HG03025 (cell line): ENCODE measurements at regions not wholly inside any gene's neighbourhood (a gene's known extent, or its start where the extent isn't known, plus 50 kb on each side); places are given as distances from the start of the nearest gene placed in this dataset.

Experiments
- ATAC-seq: cut with Tn5 transposase; IDR thresholded peaks from one replicate; pipeline ENCODE4 v1.9.1; 2021; ENCODE audit warnings: mild to moderate bottlenecking, moderate library complexity; ENCODE audit not compliant: unreplicated experiment, low FRiP score

GRCh38 chr4:37051866-37052265 lies 192.7 kb upstream of the NWD2 start:
- no peak for ATAC-seq

GRCh38 chr4:37054531-37055077 lies 189.9 kb upstream of the NWD2 start:
- no peak for ATAC-seq

GRCh38 chr4:37058826-37059225 lies 185.7 kb upstream of the NWD2 start:
- ATAC-seq = no peak

- no peak for ATAC-seq
These were observed 178.4 kb upstream of the NWD2 start for GRCh38 chr4:37066159-37066558.

- no peak for ATAC-seq
These were observed 176.0 kb upstream of the NWD2 start for GRCh38 chr4:37068580-37068979.

- no peak for ATAC-seq
These were observed 174.5 kb upstream of the NWD2 start for GRCh38 chr4:37070041-37070440.

GRCh38 chr4:37071576-37071975 lies 173.0 kb upstream of the NWD2 start:
- ATAC-seq = no peak

- ATAC-seq = no peak
These were observed 171.2 kb upstream of the NWD2 start for GRCh38 chr4:37073226-37073840.

- ATAC-seq = no peak
These were observed 161.6 kb upstream of the NWD2 start for GRCh38 chr4:37082912-37083311.

- no peak for ATAC-seq
These were observed 148.6 kb upstream of the NWD2 start for GRCh38 chr4:37095925-37096324.

GRCh38 chr4:37101182-37101581 lies 143.4 kb upstream of the NWD2 start:
- ATAC-seq = no peak

GRCh38 chr4:37101686-37102085 lies 142.9 kb upstream of the NWD2 start:
- no peak for ATAC-seq

- ATAC-seq = no peak
These were observed 134.8 kb upstream of the NWD2 start for GRCh38 chr4:37109756-37110155.

GRCh38 chr4:37124800-37125199 lies 119.7 kb upstream of the NWD2 start:
- no peak for ATAC-seq

GRCh38 chr4:37126051-37126450 lies 118.5 kb upstream of the NWD2 start:
- ATAC-seq = no peak

GRCh38 chr4:37130465-37130864 lies 114.1 kb upstream of the NWD2 start:
- no peak for ATAC-seq

- no peak for ATAC-seq
These were observed 112.1 kb upstream of the NWD2 start for GRCh38 chr4:37132351-37132974.

GRCh38 chr4:37132975-37133360 lies 111.6 kb upstream of the NWD2 start:
- no peak for ATAC-seq

GRCh38 chr4:37138019-37138653 lies 106.4 kb upstream of the NWD2 start:
- peak; percentile 53 for ATAC-seq

- ATAC-seq = no peak
These were observed 105.8 kb upstream of the NWD2 start for GRCh38 chr4:37138789-37139188.

GRCh38 chr4:37139987-37140386 lies 104.6 kb upstream of the NWD2 start:
- ATAC-seq = no peak

GRCh38 chr4:37146260-37146659 lies 98.3 kb upstream of the NWD2 start:
- no peak for ATAC-seq
